ENCODE measurements at regions not wholly inside any gene's neighbourhood (a gene's known extent, or its start where the extent isn't known, plus 50 kb on each side); places are given as distances from the start of the nearest gene placed in this dataset.
"Not testable (repeated sequence)": the region's sequence is repeated elsewhere in the genome, so short reads cannot be mapped to it uniquely, and the experiment has no call there.

GRCh38 chr12:72723732-72724131 is 451.6 kb downstream of the TRHDE start:
- DNase-seq = no peak

GRCh38 chr12:72729451-72730010 is 457.4 kb downstream of the TRHDE start:
- no peak for DNase-seq

GRCh38 chr12:72734581-72734980 is 462.4 kb downstream of the TRHDE start:
- DNase-seq = peak; percentile 26

- DNase-seq = no peak
Measured at GRCh38 chr12:72738811-72739210, 466.6 kb downstream of the TRHDE start.

- no peak for DNase-seq
Measured at GRCh38 chr12:72740064-72740463, 467.9 kb downstream of the TRHDE start.

GRCh38 chr12:72742568-72742967 is 470.4 kb downstream of the TRHDE start:
- no peak for DNase-seq

- no peak for DNase-seq
Measured at GRCh38 chr12:72746048-72746447, 473.9 kb downstream of the TRHDE start.

- no peak for DNase-seq
Measured at GRCh38 chr12:72747111-72747849, 475.1 kb downstream of the TRHDE start.

GRCh38 chr12:72748971-72749370 is 476.8 kb downstream of the TRHDE start:
- no peak for DNase-seq

- DNase-seq = no peak
Measured at GRCh38 chr12:72753571-72753970, 481.4 kb downstream of the TRHDE start.

GRCh38 chr12:72754026-72754425 is 481.9 kb downstream of the TRHDE start:
- not testable (repeated sequence) for DNase-seq

- no peak for DNase-seq
Measured at GRCh38 chr12:72766517-72766916, 494.3 kb downstream of the TRHDE start.

- DNase-seq = no peak
Measured at GRCh38 chr12:72774023-72774422, 501.9 kb downstream of the TRHDE start.

GRCh38 chr12:72777806-72778205 is 505.6 kb downstream of the TRHDE start:
- DNase-seq = peak; percentile 21

GRCh38 chr12:72790273-72790672 is 518.1 kb downstream of the TRHDE start:
- no peak for DNase-seq

- DNase-seq = no peak
Measured at GRCh38 chr12:72792889-72793288, 520.7 kb downstream of the TRHDE start.

- DNase-seq = no peak
Measured at GRCh38 chr12:72793796-72794195, 521.6 kb downstream of the TRHDE start.

- DNase-seq = no peak
Measured at GRCh38 chr12:72815421-72815820, 543.3 kb downstream of the TRHDE start.

GRCh38 chr12:72828662-72829324 is 556.6 kb downstream of the TRHDE start:
- no peak for DNase-seq

GRCh38 chr12:72829838-72830237 is 557.7 kb downstream of the TRHDE start:
- DNase-seq = no peak

GRCh38 chr12:72832024-72832423 is 559.9 kb downstream of the TRHDE start:
- DNase-seq = no peak

- DNase-seq = no peak
Measured at GRCh38 chr12:72836194-72836593, 564.0 kb downstream of the TRHDE start.

- DNase-seq = no peak
Measured at GRCh38 chr12:72839696-72840095, 567.5 kb downstream of the TRHDE start.

GRCh38 chr12:72863671-72864070 is 591.5 kb downstream of the TRHDE start:
- DNase-seq = no peak
